Neural cell (in vitro differentiated cells): ENCODE measurements at regions not wholly inside any gene's neighbourhood (a gene's known extent, or its start where the extent isn't known, plus 50 kb on each side); places are given as distances from the start of the nearest gene placed in this dataset.
"Not testable (repeated sequence)": the region's sequence is repeated elsewhere in the genome, so short reads cannot be mapped to it uniquely, and the experiment has no call there.

Experiments used
- H2AFZ ChIP-seq: fragments of 200-600, 300-800 bp; sonication (generic), shearing (Covaris generic); 2 replicates; pipeline ENCODE4 v1.6.0; 2014; ENCODE audit warnings: low read depth, mild to moderate bottlenecking, antibody characterized with exemption, low read length, moderate library complexity
- H3F3A ChIP-seq: fragments of 200-600 bp; shearing (Covaris generic); 2 replicates; pipeline ENCODE4 v1.6.1; 2016; ENCODE audit warnings: mild to moderate bottlenecking, moderate library complexity, mixed read lengths, antibody characterized with exemption, low read length; ENCODE audit not compliant: insufficient read depth, poor library complexity, severe bottlenecking
- H3K27ac ChIP-seq: fragments of 200-600, 300-800 bp; sonication (generic), shearing (Covaris generic); 2 replicates; pipeline ENCODE4 v1.5.1; 2014; ENCODE audit warnings: mild to moderate bottlenecking, low read length, moderate library complexity
- H3K27me3 ChIP-seq: fragments of 300-800, 200-600 bp; sonication (generic), shearing (Covaris generic); 2 replicates; pipeline ENCODE4 v1.6.0; 2014; ENCODE audit warnings: mild to moderate bottlenecking, low read depth, low read length, moderate library complexity; ENCODE audit not compliant: insufficient read depth
- H3K36me3 ChIP-seq: fragments of 300-800, 200-600 bp; sonication (generic), shearing (Covaris generic); 2 replicates; pipeline ENCODE4 v1.5.1; 2014; ENCODE audit warnings: mild to moderate bottlenecking, antibody characterized with exemption, low read length, moderate library complexity; ENCODE audit not compliant: insufficient read depth
- H3K4me2 ChIP-seq: fragments of 300-800, 200-600 bp; sonication (generic), shearing (Covaris generic); 2 replicates; pipeline ENCODE4 v1.6.0; 2014; ENCODE audit warnings: mild to moderate bottlenecking, low read length
- H3K4me3 ChIP-seq: fragments of 300-800, 200-600 bp; sonication (generic), shearing (Covaris generic); 2 replicates; pipeline ENCODE4 v1.5.1; 2014; ENCODE audit warnings: mild to moderate bottlenecking, low read length, moderate library complexity
- H3K79me2 ChIP-seq: fragments of 200-600 bp; shearing (Covaris generic); replicated peaks from 2 replicates; pipeline ENCODE4 v1.6.0; 2014; ENCODE audit warnings: mild to moderate bottlenecking, low read length, moderate library complexity; ENCODE audit not compliant: insufficient read depth
- H3K9ac ChIP-seq: fragments of 300-800, 200-600 bp; sonication (generic), shearing (Covaris generic); 2 replicates; pipeline ENCODE4 v1.6.1; 2016; ENCODE audit warnings: mild to moderate bottlenecking, low read length, mixed read lengths
- H3K9me2 ChIP-seq: fragments of 200-600 bp; shearing (Covaris generic); 2 replicates; pipeline ENCODE4 v1.6.1; 2016; ENCODE audit warnings: mild to moderate bottlenecking, low read length, mixed read lengths; ENCODE audit not compliant: insufficient read depth
- H3K9me3 ChIP-seq: fragments of 200-600, 300-800 bp; sonication (generic), shearing (Covaris generic); 2 replicates; pipeline ENCODE4 v1.6.1; 2016; ENCODE audit warnings: mild to moderate bottlenecking, mixed run types, low read length, moderate library complexity, mixed read lengths
- H4K20me1 ChIP-seq: fragments of 200-600 bp; shearing (Covaris generic); 2 replicates; pipeline ENCODE4 v1.6.1; 2016; ENCODE audit warnings: mild to moderate bottlenecking, mixed run types; ENCODE audit not compliant: insufficient read depth
- EP300 ChIP-seq: fragments of 450-650 bp; conservative IDR thresholded peaks from 2 replicates; pipeline ENCODE4 v1.6.1; 2014; ENCODE audit warnings: antibody characterized with exemption, mild to moderate bottlenecking, moderate library complexity; ENCODE audit not compliant: poor library complexity, severe bottlenecking
- EZH2 ChIP-seq: fragments of 200-600, 300-800 bp; shearing (Covaris generic), sonication (generic); IDR thresholded peaks from 2 replicates; pipeline ENCODE4 v1.6.1; 2014; ENCODE audit warnings: antibody characterized with exemption, low read length, borderline replicate concordance, mild to moderate bottlenecking; ENCODE audit not compliant: insufficient read depth, poor library complexity, severe bottlenecking
- MXI1 ChIP-seq: fragments of 450-650 bp; conservative IDR thresholded peaks from 2 replicates; pipeline ENCODE4 v1.6.1; 2014; ENCODE audit warnings: antibody characterized with exemption, mild to moderate bottlenecking; ENCODE audit not compliant: poor library complexity, severe bottlenecking
- POLR2AphosphoS5 ChIP-seq: IDR thresholded peaks from 2 replicates; pipeline ENCODE4 v1.6.1; 2012
- RAD21 ChIP-seq: fragments of 450-650 bp; conservative IDR thresholded peaks from 2 replicates; pipeline ENCODE4 v1.6.1; 2014; ENCODE audit warnings: antibody characterized with exemption, mild to moderate bottlenecking, moderate library complexity
- REST ChIP-seq: IDR thresholded peaks from 2 replicates; pipeline ENCODE4 v1.6.1; 2012; ENCODE audit warnings: borderline replicate concordance
- SMC3 ChIP-seq: fragments of 450-650 bp; conservative IDR thresholded peaks from 2 replicates; pipeline ENCODE4 v1.6.1; 2014; ENCODE audit warnings: antibody characterized with exemption, mild to moderate bottlenecking, moderate library complexity; ENCODE audit not compliant: poor library complexity
- TAF1 ChIP-seq: IDR thresholded peaks from 2 replicates; pipeline ENCODE4 v1.6.1; 2012; ENCODE audit warnings: low read depth

- Histone ChIP-seq H3K4me3 (no peak overlapping the region), H2AFZ (no peak overlapping the region), H3K79me2 (no peaks in the 10 kb centered on the region), H3K9me2 (no peaks in the 10 kb centered on the region), H4K20me1 (no peaks in the 10 kb centered on the region), H3K4me2 (no peak overlapping the region), H3K27me3 (no peaks in the 10 kb centered on the region), H3K36me3 (no peaks in the 10 kb centered on the region), H3K9ac (no peak overlapping the region), H3K9me3 (no peaks in the 10 kb centered on the region), H3F3A (no peaks in the 10 kb centered on the region), H3K27ac (no peak overlapping the region)
- TF ChIP-seq EZH2 = no peak
- TF ChIP-seq REST = no peak
- no peak for TF ChIP-seq TAF1
- no peak for TF ChIP-seq POLR2AphosphoS5
Observed at GRCh38 chr6:1475174-1475573, 85.8 kb downstream of the FOXF2 start.

- H3K4me3 ChIP-seq = no peak overlapping the region
- no peaks in the 10 kb centered on the region for H3K27me3 ChIP-seq
- no peaks in the 10 kb centered on the region for H4K20me1 ChIP-seq
- H3K36me3 ChIP-seq = no peaks in the 10 kb centered on the region
- no peaks in the 10 kb centered on the region for H3K9me2 ChIP-seq
- no peak for TF ChIP-seq MXI1
- H3K9me3 ChIP-seq = no peaks in the 10 kb centered on the region
- no peak overlapping the region for H3K27ac ChIP-seq
- H3K4me2 ChIP-seq = no peak overlapping the region
- H3K9ac ChIP-seq = no peak overlapping the region
- H3K79me2 ChIP-seq = no peaks in the 10 kb centered on the region
- H2AFZ ChIP-seq = no peak overlapping the region
- H3F3A ChIP-seq = no peaks in the 10 kb centered on the region
Observed at GRCh38 chr6:1477432-1478090, 88.2 kb downstream of the FOXF2 start.

GRCh38 chr6:1478163-1478826, 88.9 kb downstream of the FOXF2 start:
- not testable (repeated sequence) for H2AFZ ChIP-seq, H3K27me3 ChIP-seq, H4K20me1 ChIP-seq, H3F3A ChIP-seq, H3K9me2 ChIP-seq, H3K27ac ChIP-seq, H3K4me2 ChIP-seq, H3K79me2 ChIP-seq, H3K36me3 ChIP-seq, H3K9me3 ChIP-seq, H3K4me3 ChIP-seq, H3K9ac ChIP-seq

- no peaks in the 10 kb centered on the region for H3K79me2 ChIP-seq
- no peak overlapping the region for H3K9ac ChIP-seq
- H3K4me3 ChIP-seq = no peak overlapping the region
- H2AFZ ChIP-seq = no peak overlapping the region
- no peaks in the 10 kb centered on the region for H3K9me3 ChIP-seq
- no peaks in the 10 kb centered on the region for H3K36me3 ChIP-seq
- H3F3A ChIP-seq = no peaks in the 10 kb centered on the region
- no peaks in the 10 kb centered on the region for H4K20me1 ChIP-seq
- H3K27ac ChIP-seq = no peak overlapping the region
- H3K9me2 ChIP-seq = no peaks in the 10 kb centered on the region
- H3K4me2 ChIP-seq = no peak overlapping the region
- no peaks in the 10 kb centered on the region for H3K27me3 ChIP-seq
- TF ChIP-seq MXI1 = no peak
- no peak for TF ChIP-seq TAF1
- TF ChIP-seq EZH2 = no peak
- no peak for TF ChIP-seq SMC3
- no peak for TF ChIP-seq EP300
- TF ChIP-seq REST = no peak
- TF ChIP-seq RAD21 = no peak
Observed at GRCh38 chr6:1479095-1479494, 89.7 kb downstream of the FOXF2 start.
